PC-3 (cell line): ENCODE measurements at regions not wholly inside any gene's neighbourhood (a gene's known extent, or its start where the extent isn't known, plus 50 kb on each side); places are given as distances from the start of the nearest gene placed in this dataset.

Source experiments
- ATAC-seq: fragments of 200-7000 bp; cut with Tn5 transposase; 2 replicates; pipeline ENCODE4 v1.9.1; 2020; ENCODE audit warnings: mild to moderate bottlenecking, moderate library complexity
- BruUV-seq: library from RNA; stranded (reverse); fragments of 400-500 nt; replicated peaks from 2 replicates; lab custom pipeline; 2021; lab: Mats Ljungman, UMichigan
- CTCF ChIA-PET: fragments of 300-600 bp; sonication (Branson Sonifier 250); formaldehyde crosslinking; loops from one replicate; lab custom pipeline; 2022; ENCODE audit warnings: antibody characterized with exemption; lab: Charles Lee
- POLR2A ChIA-PET: fragments of 300-600 bp; sonication (Branson Sonifier 250); formaldehyde crosslinking; loops from one replicate; lab custom pipeline; 2022; ENCODE audit warnings: antibody characterized with exemption; ENCODE audit not compliant: unreplicated experiment; lab: Charles Lee
- DNase-seq: peaks from one replicate; pipeline ENCODE4 v3.0.0-alpha.2; 2015
- H2AFZ ChIP-seq: fragments of 300-600 bp; sonication (generic); 2 replicates; pipeline ENCODE4 v1.6.0; 2016; ENCODE audit warnings: antibody characterized with exemption, low read length
- H3F3A ChIP-seq: fragments of 300-600 bp; sonication (generic); one replicate; pipeline ENCODE4 v1.6.0; 2017; ENCODE audit warnings: antibody characterized with exemption, low read length, control low read depth, mild to moderate bottlenecking; ENCODE audit not compliant: unreplicated experiment
- H3K27ac ChIP-seq: fragments of 300-600 bp; sonication (generic); 2 replicates; pipeline ENCODE4 v1.5.1; 2016; ENCODE audit warnings: mild to moderate bottlenecking, low read length
- H3K27me3 ChIP-seq: fragments of 300-600 bp; sonication (generic); 2 replicates; pipeline ENCODE4 v1.6.1; 2016; ENCODE audit warnings: low read length, mixed read lengths
- H3K36me3 ChIP-seq: fragments of 300-600 bp; sonication (generic); 2 replicates; pipeline ENCODE4 v1.6.1; 2016; ENCODE audit warnings: low read depth, mixed run types, low read length, mixed read lengths
- H3K4me1 ChIP-seq: fragments of 300-600 bp; sonication (generic); 2 replicates; pipeline ENCODE4 v1.5.1; 2016; ENCODE audit warnings: low read length; ENCODE audit not compliant: insufficient read depth
- H3K4me2 ChIP-seq: fragments of 300-600 bp; sonication (generic); 2 replicates; pipeline ENCODE4 v1.6.0; 2016; ENCODE audit warnings: low read length
- H3K4me3 ChIP-seq: fragments of 300-600 bp; sonication (generic); 2 replicates; pipeline ENCODE4 v1.5.1; 2016; ENCODE audit warnings: mild to moderate bottlenecking, low read length, mixed read lengths
- H3K79me2 ChIP-seq: fragments of 300-600 bp; sonication (generic); 2 replicates; pipeline ENCODE4 v1.6.1; 2017; ENCODE audit warnings: low read length, mixed read lengths
- H3K9ac ChIP-seq: fragments of 300-600 bp; sonication (generic); 2 replicates; pipeline ENCODE4 v1.6.0; 2016; ENCODE audit warnings: mild to moderate bottlenecking, low read length
- H3K9me2 ChIP-seq: fragments of 300-600 bp; sonication (generic); replicated peaks from 2 replicates; pipeline ENCODE4 v1.6.1; 2016; ENCODE audit warnings: mixed run types, low read length, mixed read lengths
- H3K9me3 ChIP-seq: fragments of 300-600 bp; sonication (generic); 2 replicates; pipeline ENCODE4 v1.6.1; 2016; ENCODE audit warnings: low read length, mixed read lengths
- H4K20me1 ChIP-seq: fragments of 300-600 bp; sonication (generic); 2 replicates; pipeline ENCODE4 v1.6.1; 2016; ENCODE audit warnings: low read length, mixed read lengths
- EZH2 ChIP-seq: fragments of 300-600 bp; sonication (generic); IDR thresholded peaks from one replicate; pipeline ENCODE4 v1.6.1; 2017; ENCODE audit warnings: antibody characterized with exemption, mild to moderate bottlenecking, low read length; ENCODE audit not compliant: unreplicated experiment
- EZH2phosphoT487 ChIP-seq: fragments of 300-600 bp; sonication (generic); IDR thresholded peaks from 2 replicates; pipeline ENCODE4 v1.6.1; 2018; ENCODE audit warnings: mild to moderate bottlenecking, antibody characterized with exemption, low read length, borderline replicate concordance
- intact Hi-C: fragments of 100-400 bp; cut with micrococcal nuclease; formaldehyde crosslinking; loops from 2 replicates; pipeline ENCODE4 v1.9.0; 2023
- TF ChIP-seq, protein P1 (sequence below): fragments of 300-600 bp; sonication (generic); conservative IDR thresholded peaks from 2 replicates; pipeline ENCODE4 v1.5.1; 2017; ENCODE audit warnings: antibody characterized with exemption, low read depth, mild to moderate bottlenecking, low read length

- no peak overlapping the region for H3K9ac ChIP-seq
- H3K9me3 ChIP-seq, result no peaks in the 10 kb centered on the region
- no peaks in the 10 kb centered on the region for H3K9me2 ChIP-seq
- no peaks in the 10 kb centered on the region for H3K79me2 ChIP-seq
- H3K4me1 ChIP-seq, result no peaks in the 10 kb centered on the region
- H2AFZ ChIP-seq, result no peak overlapping the region
- ATAC-seq (no peak), DNase-seq (no peak)
- BruUV-seq, result no TSS peak
- no peak overlapping the region for H3K27ac ChIP-seq
- ChIA-PET CTCF (no interaction called here), POLR2A (no interaction called here)
- H3K4me2 ChIP-seq, result no peak overlapping the region
- TF ChIP-seq, protein P1, sequence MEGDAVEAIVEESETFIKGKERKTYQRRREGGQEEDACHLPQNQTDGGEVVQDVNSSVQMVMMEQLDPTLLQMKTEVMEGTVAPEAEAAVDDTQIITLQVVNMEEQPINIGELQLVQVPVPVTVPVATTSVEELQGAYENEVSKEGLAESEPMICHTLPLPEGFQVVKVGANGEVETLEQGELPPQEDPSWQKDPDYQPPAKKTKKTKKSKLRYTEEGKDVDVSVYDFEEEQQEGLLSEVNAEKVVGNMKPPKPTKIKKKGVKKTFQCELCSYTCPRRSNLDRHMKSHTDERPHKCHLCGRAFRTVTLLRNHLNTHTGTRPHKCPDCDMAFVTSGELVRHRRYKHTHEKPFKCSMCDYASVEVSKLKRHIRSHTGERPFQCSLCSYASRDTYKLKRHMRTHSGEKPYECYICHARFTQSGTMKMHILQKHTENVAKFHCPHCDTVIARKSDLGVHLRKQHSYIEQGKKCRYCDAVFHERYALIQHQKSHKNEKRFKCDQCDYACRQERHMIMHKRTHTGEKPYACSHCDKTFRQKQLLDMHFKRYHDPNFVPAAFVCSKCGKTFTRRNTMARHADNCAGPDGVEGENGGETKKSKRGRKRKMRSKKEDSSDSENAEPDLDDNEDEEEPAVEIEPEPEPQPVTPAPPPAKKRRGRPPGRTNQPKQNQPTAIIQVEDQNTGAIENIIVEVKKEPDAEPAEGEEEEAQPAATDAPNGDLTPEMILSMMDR, result no peak
- no peak for TF ChIP-seq EZH2phosphoT487
- no peak for TF ChIP-seq EZH2
- intact Hi-C loops, result no loop called here
- no peaks in the 10 kb centered on the region for H3K36me3 ChIP-seq
- no peak overlapping the region for H3K4me3 ChIP-seq
- no peaks in the 10 kb centered on the region for H3F3A ChIP-seq
- H4K20me1 ChIP-seq, result no peaks in the 10 kb centered on the region
- H3K27me3 ChIP-seq, result peaks cover 7% of the 10 kb centered on the region; the same call in 1 of the 2 replicates
Observed at GRCh38 chr7:35366167-35367155, 112.6 kb upstream of the TBX20 start.

DNA sequence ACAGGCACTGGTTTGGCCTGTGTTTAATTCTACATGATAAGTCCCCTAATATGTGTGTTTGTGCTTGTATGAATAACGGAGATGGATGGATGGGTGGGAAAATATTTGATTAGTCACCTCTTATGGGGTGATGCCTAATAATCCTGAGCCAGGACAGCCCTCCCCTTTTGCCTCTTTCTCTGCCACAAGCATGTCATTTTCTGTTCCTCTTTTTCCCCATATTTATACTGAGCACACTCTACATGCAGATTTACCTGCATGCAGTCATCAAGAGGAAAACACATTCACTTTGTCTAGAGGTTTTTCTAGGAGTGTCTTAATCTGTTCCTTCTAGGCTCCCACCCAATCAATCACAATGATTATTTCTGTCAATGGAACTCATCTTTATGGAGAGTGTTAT is 111.6 kb upstream of the TBX20 start:
- Histone ChIP-seq H3K9ac (no peak overlapping the region), H3K36me3 (no peaks in the 10 kb centered on the region), H3K4me2 (no peak overlapping the region), H3F3A (no peaks in the 10 kb centered on the region), H3K9me2 (no peaks in the 10 kb centered on the region), H3K9me3 (no peaks in the 10 kb centered on the region), H3K4me1 (no peaks in the 10 kb centered on the region), H3K27ac (no peak overlapping the region), H4K20me1 (no peaks in the 10 kb centered on the region), H2AFZ (no peak overlapping the region), H3K27me3 (peaks cover 7% of the 10 kb centered on the region; the same call in 1 of the 2 replicates), H3K79me2 (no peaks in the 10 kb centered on the region), H3K4me3 (no peak overlapping the region)
- intact Hi-C loops, result no loop called here
- TF ChIP-seq, protein P1, result no peak
- TF ChIP-seq EZH2, result no peak
- TF ChIP-seq EZH2phosphoT487, result no peak
- ChIA-PET CTCF (no interaction called here), POLR2A (no interaction called here)
- no TSS peak for BruUV-seq
- no peak for DNase-seq
- no peak for ATAC-seq

DNA sequence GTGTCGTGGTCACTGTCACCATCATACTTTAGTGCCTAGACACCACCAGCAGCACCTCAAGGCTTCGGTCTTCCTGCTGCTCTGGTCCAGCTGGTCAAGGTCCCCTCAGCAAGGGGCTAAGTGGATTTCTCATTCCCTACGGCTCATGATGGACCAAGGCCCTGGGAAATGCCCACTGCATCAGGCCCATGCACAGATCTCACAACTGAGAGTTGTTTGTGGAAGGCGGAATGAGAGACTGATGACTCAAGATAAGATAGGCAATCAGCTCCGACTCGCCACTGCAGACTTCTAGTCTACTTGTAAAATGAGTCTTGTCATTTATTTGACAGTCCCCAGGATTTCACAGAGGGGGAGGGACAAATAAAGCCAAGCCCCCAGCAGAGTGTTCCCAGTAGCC is 108.4 kb upstream of the TBX20 start:
- H4K20me1 ChIP-seq, result no peaks in the 10 kb centered on the region
- ATAC-seq, result no peak
- no peaks in the 10 kb centered on the region for H3K36me3 ChIP-seq
- H3K27me3 ChIP-seq, result no peaks in the 10 kb centered on the region
- DNase-seq, result no peak
- H3F3A ChIP-seq, result no peaks in the 10 kb centered on the region
- no peaks in the 10 kb centered on the region for H3K4me1 ChIP-seq
- CTCF ChIA-PET, result no interaction called here
- no peak overlapping the region for H3K4me3 ChIP-seq
- intact Hi-C loops, result no loop called here
- no peak overlapping the region for H3K27ac ChIP-seq
- no peak overlapping the region for H3K4me2 ChIP-seq
- POLR2A ChIA-PET, result no interaction called here
- no TSS peak for BruUV-seq
- no peaks in the 10 kb centered on the region for H3K79me2 ChIP-seq
- no peak overlapping the region for H2AFZ ChIP-seq
- H3K9me3 ChIP-seq, result no peaks in the 10 kb centered on the region
- TF ChIP-seq, protein P1, result no peak
- no peak for TF ChIP-seq EZH2phosphoT487
- no peak for TF ChIP-seq EZH2
- H3K9ac ChIP-seq, result no peak overlapping the region
- no peaks in the 10 kb centered on the region for H3K9me2 ChIP-seq
